Thyroid gland (tissue), 4 donors: ENCODE measurements at regions not wholly inside any gene's neighbourhood (a gene's known extent, or its start where the extent isn't known, plus 50 kb on each side); places are given as distances from the start of the nearest gene placed in this dataset.

Experiments used
- POLR2A ChIP-seq, 2 donors: fragments of 450-650 bp; IDR thresholded peaks; one replicate each; pipeline ENCODE4 v1.6.1; 2017; ENCODE audit warnings: antibody characterized with exemption in 2 of 2, mild to moderate bottlenecking in 2 of 2, moderate library complexity in 1 of 2
- TF ChIP-seq, protein P1 (sequence below), 6 experiments: fragments of 200-600 bp in 3 of 6; fragments of 450-650 bp in 3 of 6; sonication (generic) in 3 of 6; IDR thresholded peaks; one replicate each; pipeline ENCODE4 v1.5.1; 2016 to 2019; ENCODE audit warnings: antibody characterized with exemption in 6 of 6, mild to moderate bottlenecking in 2 of 6, inconsistent platforms in 1 of 6, moderate library complexity in 1 of 6

DNA sequence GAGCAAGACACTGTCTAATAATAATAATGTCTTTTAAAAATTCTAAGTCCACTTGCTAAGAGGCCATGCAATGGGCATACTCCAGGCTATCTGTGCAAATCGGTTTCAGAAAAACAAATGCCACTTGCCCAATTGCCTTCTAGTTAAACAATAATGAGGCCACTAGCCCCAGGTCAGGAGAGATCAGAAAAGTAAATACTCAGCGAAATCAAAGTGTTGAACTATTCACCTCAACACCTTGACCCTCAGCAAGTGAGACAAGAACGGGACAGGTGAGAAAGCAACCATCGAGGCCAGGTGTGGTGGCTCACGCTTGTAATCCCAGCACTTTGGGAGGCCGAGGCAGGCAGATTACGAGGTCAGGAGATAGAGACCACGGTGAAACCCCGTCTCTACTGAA lies 72.3 kb upstream of the SYN3 start:
- TF ChIP-seq, protein P1, sequence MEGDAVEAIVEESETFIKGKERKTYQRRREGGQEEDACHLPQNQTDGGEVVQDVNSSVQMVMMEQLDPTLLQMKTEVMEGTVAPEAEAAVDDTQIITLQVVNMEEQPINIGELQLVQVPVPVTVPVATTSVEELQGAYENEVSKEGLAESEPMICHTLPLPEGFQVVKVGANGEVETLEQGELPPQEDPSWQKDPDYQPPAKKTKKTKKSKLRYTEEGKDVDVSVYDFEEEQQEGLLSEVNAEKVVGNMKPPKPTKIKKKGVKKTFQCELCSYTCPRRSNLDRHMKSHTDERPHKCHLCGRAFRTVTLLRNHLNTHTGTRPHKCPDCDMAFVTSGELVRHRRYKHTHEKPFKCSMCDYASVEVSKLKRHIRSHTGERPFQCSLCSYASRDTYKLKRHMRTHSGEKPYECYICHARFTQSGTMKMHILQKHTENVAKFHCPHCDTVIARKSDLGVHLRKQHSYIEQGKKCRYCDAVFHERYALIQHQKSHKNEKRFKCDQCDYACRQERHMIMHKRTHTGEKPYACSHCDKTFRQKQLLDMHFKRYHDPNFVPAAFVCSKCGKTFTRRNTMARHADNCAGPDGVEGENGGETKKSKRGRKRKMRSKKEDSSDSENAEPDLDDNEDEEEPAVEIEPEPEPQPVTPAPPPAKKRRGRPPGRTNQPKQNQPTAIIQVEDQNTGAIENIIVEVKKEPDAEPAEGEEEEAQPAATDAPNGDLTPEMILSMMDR (IDR thresholded peaks at IDR 0.05): no peak
- TF ChIP-seq POLR2A (IDR thresholded peaks at IDR 0.05): no peak
